Lung microvascular endothelial cell (primary cell): ENCODE measurements at regions not wholly inside any gene's neighbourhood (a gene's known extent, or its start where the extent isn't known, plus 50 kb on each side); places are given as distances from the start of the nearest gene placed in this dataset.

ENCODE experiments used
- DNase-seq, 2 donors: peaks; one replicate each; pipeline versions ENCODE4 v3.0.0 to v3.0.0-alpha.2; 2010; ENCODE audit warnings: low read depth in 2 of 2

- no peak for DNase-seq
These were observed 614.6 kb upstream of the ATP2B1 start for GRCh38 chr12:90323217-90323616.

- DNase-seq, result peak in 1 of 2 donors; percentile 46
These were observed 613.4 kb upstream of the ATP2B1 start for GRCh38 chr12:90322006-90322405.

- DNase-seq, result peak in 1 of 2 donors; percentile 12
These were observed 612.7 kb upstream of the ATP2B1 start for GRCh38 chr12:90321369-90321768.

- DNase-seq, result no peak
These were observed 602.9 kb upstream of the ATP2B1 start for GRCh38 chr12:90311561-90311960.

GRCh38 chr12:90305379-90305778 lies 596.7 kb upstream of the ATP2B1 start:
- no peak for DNase-seq

GRCh38 chr12:90304231-90304630 lies 595.6 kb upstream of the ATP2B1 start:
- DNase-seq, result no peak

- peak in 1 of 2 donors; percentile 54 for DNase-seq
These were observed 595.1 kb upstream of the ATP2B1 start for GRCh38 chr12:90303771-90304170.

- no peak for DNase-seq
These were observed 593.0 kb upstream of the ATP2B1 start for GRCh38 chr12:90301561-90302133.

GRCh38 chr12:90301095-90301494 lies 592.5 kb upstream of the ATP2B1 start:
- DNase-seq, result no peak

GRCh38 chr12:90299666-90300065 lies 591.0 kb upstream of the ATP2B1 start:
- DNase-seq, result no peak

- peak in 1 of 2 donors; percentile 60 for DNase-seq
These were observed 590.5 kb upstream of the ATP2B1 start for GRCh38 chr12:90299121-90299520.

- DNase-seq, result no peak
These were observed 589.8 kb upstream of the ATP2B1 start for GRCh38 chr12:90298289-90298948.

GRCh38 chr12:90295858-90296257 lies 587.2 kb upstream of the ATP2B1 start:
- DNase-seq, result no peak

- DNase-seq, result peak in 1 of 2 donors; percentile 65
These were observed 583.5 kb upstream of the ATP2B1 start for GRCh38 chr12:90292183-90292582.

GRCh38 chr12:90290980-90291975 lies 582.6 kb upstream of the ATP2B1 start:
- DNase-seq, result peak in 1 of 2 donors; percentile 60

GRCh38 chr12:90287585-90287984 lies 578.9 kb upstream of the ATP2B1 start:
- no peak for DNase-seq

GRCh38 chr12:90281154-90281868 lies 572.7 kb upstream of the ATP2B1 start:
- no peak for DNase-seq

GRCh38 chr12:90280564-90281058 lies 572.0 kb upstream of the ATP2B1 start:
- DNase-seq, result peak in 1 of 2 donors; percentile 97

GRCh38 chr12:90280033-90280432 lies 571.4 kb upstream of the ATP2B1 start:
- DNase-seq, result peak in 1 of 2 donors; percentile 44

GRCh38 chr12:90275088-90275487 lies 566.5 kb upstream of the ATP2B1 start:
- DNase-seq, result no peak

GRCh38 chr12:90274407-90274806 lies 565.8 kb upstream of the ATP2B1 start:
- no peak for DNase-seq
